HEK293 (cell line): ENCODE measurements at regions not wholly inside any gene's neighbourhood (a gene's known extent, or its start where the extent isn't known, plus 50 kb on each side); places are given as distances from the start of the nearest gene placed in this dataset.

Experiments used
- ATF2 ChIP-seq: fragments of 450-650 bp; formaldehyde crosslinking; IDR thresholded peaks from 2 replicates; pipeline ENCODE4 v1.5.1; 2016; ENCODE audit warnings: missing biosample characterization, missing genetic modification characterization, low read depth
- HOXD13 ChIP-seq: sonication (generic); formaldehyde crosslinking; IDR thresholded peaks from 2 replicates; pipeline ENCODE4 v1.8.0; 2022; ENCODE audit warnings: missing genetic modification reagents, borderline replicate concordance
- KLF1 ChIP-seq: fragments of 450-650 bp; formaldehyde crosslinking; IDR thresholded peaks from 2 replicates; pipeline ENCODE4 v1.5.1; 2016; ENCODE audit warnings: missing biosample characterization, missing genetic modification characterization
- KLF7 ChIP-seq: fragments of 450-650 bp; formaldehyde crosslinking; IDR thresholded peaks from 2 replicates; pipeline ENCODE4 v1.5.1; 2016; ENCODE audit warnings: missing biosample characterization, missing genetic modification characterization, borderline replicate concordance
- PATZ1 ChIP-seq: fragments of 450-650 bp; formaldehyde crosslinking; IDR thresholded peaks from 2 replicates; pipeline ENCODE4 v1.5.1; 2016; ENCODE audit warnings: missing biosample characterization, missing genetic modification characterization
- ZFP37 ChIP-seq: fragments of 450-650 bp; formaldehyde crosslinking; IDR thresholded peaks from 2 replicates; pipeline ENCODE4 v1.5.1; 2016; ENCODE audit warnings: missing biosample characterization, missing genetic modification characterization
- ZIC2 ChIP-seq: fragments of 450-650 bp; formaldehyde crosslinking; IDR thresholded peaks from 2 replicates; pipeline ENCODE4 v1.5.1; 2016; ENCODE audit warnings: missing biosample characterization, missing genetic modification characterization
- ZNF10 ChIP-seq: fragments of 450-650 bp; formaldehyde crosslinking; IDR thresholded peaks from 2 replicates; pipeline ENCODE4 v1.5.1; 2017; ENCODE audit warnings: missing biosample characterization, missing genetic modification characterization
- ZNF394 ChIP-seq: fragments of 450-650 bp; formaldehyde crosslinking; IDR thresholded peaks from 2 replicates; pipeline ENCODE4 v1.5.1; 2016; ENCODE audit warnings: missing biosample characterization, missing genetic modification characterization, mild to moderate bottlenecking, moderate library complexity, borderline replicate concordance
- ZNF404 ChIP-seq: fragments of 450-650 bp; formaldehyde crosslinking; IDR thresholded peaks from 2 replicates; pipeline ENCODE4 v1.5.1; 2017; ENCODE audit warnings: missing biosample characterization, missing genetic modification characterization
- ZNF558 ChIP-seq: fragments of 450-650 bp; formaldehyde crosslinking; IDR thresholded peaks from 2 replicates; pipeline ENCODE4 v1.5.1; 2016; ENCODE audit warnings: missing biosample characterization, missing genetic modification characterization
- ZNF670 ChIP-seq: fragments of 450-650 bp; formaldehyde crosslinking; IDR thresholded peaks from 2 replicates; pipeline ENCODE4 v1.5.1; 2016; ENCODE audit warnings: missing biosample characterization, missing genetic modification characterization, low read depth
- TF ChIP-seq, protein P1 (sequence below): fragments of 450-650 bp; formaldehyde crosslinking; IDR thresholded peaks from 2 replicates; pipeline ENCODE4 v1.5.1; 2016; ENCODE audit warnings: missing biosample characterization, missing genetic modification characterization
- TF ChIP-seq, protein P2 (sequence below): fragments of 450-650 bp; formaldehyde crosslinking; IDR thresholded peaks from 2 replicates; pipeline ENCODE4 v1.5.1; 2016; ENCODE audit warnings: missing biosample characterization, missing genetic modification characterization

DNA sequence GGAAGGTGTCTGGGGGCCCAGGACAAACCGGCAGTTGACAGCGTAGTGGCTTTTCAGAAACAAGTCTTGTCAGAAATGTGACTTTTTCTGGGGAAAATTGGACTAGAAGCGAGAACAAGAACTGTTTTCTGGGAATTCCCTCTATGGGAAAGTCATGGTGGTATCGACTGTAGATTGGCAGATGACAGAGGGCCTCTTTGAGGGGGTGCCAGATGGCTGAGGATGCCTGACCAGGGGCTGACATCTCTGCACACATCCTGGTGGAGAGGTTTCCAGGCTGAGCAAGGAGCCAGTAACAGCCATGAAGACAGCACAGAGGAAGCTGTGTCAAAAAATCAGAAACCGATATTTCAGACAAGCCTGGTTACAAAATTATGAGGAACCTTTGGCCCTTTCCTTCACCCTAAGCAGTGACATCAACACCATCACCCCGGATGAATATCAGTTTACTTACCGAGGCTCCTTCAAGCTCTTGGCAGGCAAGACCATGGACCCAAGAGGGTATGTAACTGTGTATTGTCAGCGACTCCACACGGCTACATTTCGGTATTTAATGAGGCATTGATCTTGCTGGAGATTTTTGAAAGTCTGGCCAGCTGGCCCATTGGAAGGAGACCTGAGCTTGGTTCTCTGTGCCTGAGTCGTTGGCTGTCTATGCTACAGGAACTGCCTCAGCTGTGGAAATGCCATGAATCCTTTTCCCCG lies 1525.3 kb upstream of the TMEM132C start:
- TF ChIP-seq PATZ1 (tag by site-specific recombination) = no peak
- TF ChIP-seq, protein P1, sequence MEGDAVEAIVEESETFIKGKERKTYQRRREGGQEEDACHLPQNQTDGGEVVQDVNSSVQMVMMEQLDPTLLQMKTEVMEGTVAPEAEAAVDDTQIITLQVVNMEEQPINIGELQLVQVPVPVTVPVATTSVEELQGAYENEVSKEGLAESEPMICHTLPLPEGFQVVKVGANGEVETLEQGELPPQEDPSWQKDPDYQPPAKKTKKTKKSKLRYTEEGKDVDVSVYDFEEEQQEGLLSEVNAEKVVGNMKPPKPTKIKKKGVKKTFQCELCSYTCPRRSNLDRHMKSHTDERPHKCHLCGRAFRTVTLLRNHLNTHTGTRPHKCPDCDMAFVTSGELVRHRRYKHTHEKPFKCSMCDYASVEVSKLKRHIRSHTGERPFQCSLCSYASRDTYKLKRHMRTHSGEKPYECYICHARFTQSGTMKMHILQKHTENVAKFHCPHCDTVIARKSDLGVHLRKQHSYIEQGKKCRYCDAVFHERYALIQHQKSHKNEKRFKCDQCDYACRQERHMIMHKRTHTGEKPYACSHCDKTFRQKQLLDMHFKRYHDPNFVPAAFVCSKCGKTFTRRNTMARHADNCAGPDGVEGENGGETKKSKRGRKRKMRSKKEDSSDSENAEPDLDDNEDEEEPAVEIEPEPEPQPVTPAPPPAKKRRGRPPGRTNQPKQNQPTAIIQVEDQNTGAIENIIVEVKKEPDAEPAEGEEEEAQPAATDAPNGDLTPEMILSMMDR (tag by site-specific recombination) = no peak
- no peak for TF ChIP-seq ZNF394 (tag by site-specific recombination)
- TF ChIP-seq ATF2 (tag by site-specific recombination) = no peak
- no peak for TF ChIP-seq ZNF558 (tag by site-specific recombination)
- no peak for TF ChIP-seq ZIC2 (tag by site-specific recombination)
- no peak for TF ChIP-seq KLF7
- no peak for TF ChIP-seq ZNF404
- no peak for TF ChIP-seq HOXD13
- no peak for TF ChIP-seq KLF1 (tag by site-specific recombination)
- no peak for TF ChIP-seq ZNF670
- TF ChIP-seq ZFP37 (tag by site-specific recombination) = no peak
- TF ChIP-seq ZNF10 (tag by site-specific recombination) = no peak
- TF ChIP-seq, protein P2, sequence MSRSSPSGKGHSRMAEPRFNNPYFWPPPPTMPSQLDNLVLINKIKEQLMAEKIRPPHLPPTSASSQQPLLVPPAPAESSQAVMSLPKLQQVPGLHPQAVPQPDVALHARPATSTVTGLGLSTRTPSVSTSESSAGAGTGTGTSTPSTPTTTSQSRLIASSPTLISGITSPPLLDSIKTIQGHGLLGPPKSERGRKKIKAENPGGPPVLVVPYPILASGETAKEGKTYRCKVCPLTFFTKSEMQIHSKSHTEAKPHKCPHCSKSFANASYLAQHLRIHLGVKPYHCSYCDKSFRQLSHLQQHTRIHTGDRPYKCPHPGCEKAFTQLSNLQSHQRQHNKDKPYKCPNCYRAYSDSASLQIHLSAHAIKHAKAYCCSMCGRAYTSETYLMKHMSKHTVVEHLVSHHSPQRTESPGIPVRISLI = no peak
